CD4-positive, alpha-beta T cell (primary cell): ENCODE measurements at regions not wholly inside any gene's neighbourhood (a gene's known extent, or its start where the extent isn't known, plus 50 kb on each side); places are given as distances from the start of the nearest gene placed in this dataset.

ENCODE experiments used
- ATAC-seq: fragments of 200-7000 bp; cut with Tn5 transposase; one replicate; pipeline ENCODE4 v1.10.0; 2022; ENCODE audit warnings: mild to moderate bottlenecking; ENCODE audit not compliant: poor library complexity
- CTCF ChIA-PET: fragments of 350-600 bp; sonication (Branson Sonifier 250); formaldehyde crosslinking; loops from one replicate; lab custom pipeline; 2021; ENCODE audit warnings: antibody characterized with exemption, inconsistent platforms; lab: Charles Lee
- POLR2A ChIA-PET: fragments of 350-600 bp; sonication (Branson Sonifier 250); formaldehyde crosslinking; loops from one replicate; lab custom pipeline; 2021; ENCODE audit warnings: antibody characterized with exemption, inconsistent platforms; lab: Charles Lee
- DNase-seq, 14 experiments: peaks; one replicate each; pipeline ENCODE4 v3.0.0-alpha.2; 2013 to 2020; ENCODE audit warnings: mixed read lengths in 2 of 14
- H3K27ac ChIP-seq, 2 donors: one replicate each; pipeline versions ENCODE4 v1.5.1 to v1.7.0; 2013; ENCODE audit warnings: low read length in 2 of 2, low read depth in 1 of 2, mild to moderate bottlenecking in 1 of 2
- H3K27me3 ChIP-seq, 2 experiments: 1 replicate in 1 of 2; 2 replicates in 1 of 2; pipeline versions ENCODE4 v1.6.1 to v1.7.0; 2013; ENCODE audit warnings: low read length in 2 of 2, control low read depth in 1 of 2, mild to moderate bottlenecking in 1 of 2, moderate library complexity in 1 of 2; ENCODE audit not compliant: insufficient read depth in 2 of 2, control insufficient read depth in 1 of 2
- H3K36me3 ChIP-seq: one replicate; pipeline ENCODE4 v1.6.1; 2013; ENCODE audit warnings: low read length, control low read depth; ENCODE audit not compliant: insufficient read depth
- H3K4me1 ChIP-seq: one replicate; pipeline ENCODE4 v1.6.1; 2013; ENCODE audit warnings: low read length, control low read depth; ENCODE audit not compliant: insufficient read depth
- H3K4me3 ChIP-seq: one replicate; pipeline ENCODE4 v1.5.1; 2013; ENCODE audit warnings: mild to moderate bottlenecking, low read length, moderate library complexity
- H3K9me3 ChIP-seq, 2 experiments: 1 replicate in 1 of 2; 2 replicates in 1 of 2; pipeline versions ENCODE4 v1.6.1 to v1.7.0; 2013; ENCODE audit warnings: low read length in 2 of 2, mild to moderate bottlenecking in 2 of 2, control low read depth in 1 of 2, moderate library complexity in 1 of 2; ENCODE audit not compliant: control insufficient read depth in 1 of 2, insufficient read depth in 1 of 2
- H3K27ac Mint-ChIP-seq: one replicate; pipeline ENCODE4 v1.8.0; 2020; ENCODE audit warnings: mixed read lengths
- H3K27me3 Mint-ChIP-seq: one replicate; pipeline ENCODE4 v1.8.0; 2021; ENCODE audit warnings: mixed read lengths
- H3K36me3 Mint-ChIP-seq: one replicate; pipeline ENCODE4 v1.8.0; 2021; ENCODE audit warnings: low read depth, mixed read lengths
- H3K4me1 Mint-ChIP-seq: one replicate; pipeline ENCODE4 v1.8.0; 2021; ENCODE audit warnings: low read depth, mixed read lengths
- H3K4me3 Mint-ChIP-seq: one replicate; pipeline ENCODE4 v1.8.0; 2020; ENCODE audit warnings: mild to moderate bottlenecking, mixed read lengths
- H3K9me3 Mint-ChIP-seq: one replicate; pipeline ENCODE4 v1.8.0; 2020; ENCODE audit warnings: mixed read lengths
- intact Hi-C, 2 experiments: fragments of 100-400 bp; cut with DNase I in 1 of 2; cut with micrococcal nuclease in 1 of 2; formaldehyde crosslinking; loops; one replicate each; pipeline versions ENCODE4 v1.15.1 to v1.9.0; 2023 to 2025; cut with DNase I, micrococcal nuclease
- TF ChIP-seq, protein P1 (sequence below): fragments of 200-600 bp; IDR thresholded peaks from one replicate; pipeline ENCODE4 v1.8.0; 2022; ENCODE audit warnings: antibody characterized with exemption, mild to moderate bottlenecking

DNA sequence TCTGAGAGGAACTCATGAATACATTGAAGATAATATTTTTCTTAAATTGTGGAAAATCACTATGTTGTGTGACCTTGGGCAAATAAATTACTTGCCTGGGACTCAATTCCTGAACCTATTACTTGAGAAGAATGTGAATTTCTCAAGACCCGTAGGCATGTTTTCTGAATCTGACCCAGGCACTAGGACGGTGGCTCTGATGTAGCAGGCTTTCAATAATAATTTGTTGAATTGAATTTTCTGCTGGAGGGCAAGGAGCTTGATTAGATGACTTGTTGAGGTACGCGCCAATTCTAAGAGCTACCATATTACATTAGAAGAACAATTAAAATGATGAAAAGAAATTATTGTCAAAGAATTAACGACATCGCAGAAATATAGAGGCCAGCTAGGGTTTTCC, 150.2 kb upstream of the LRRC3B start:
- Mint-ChIP-seq H3K9me3 (peaks cover 10% of the 10 kb centered on the region), H3K36me3 (no peaks in the 10 kb centered on the region), H3K27ac (no peak overlapping the region), H3K27me3 (no peaks in the 10 kb centered on the region), H3K4me3 (no peak overlapping the region), H3K4me1 (no peaks in the 10 kb centered on the region)
- H3K9me3 ChIP-seq, result no peaks in the 10 kb centered on the region
- TF ChIP-seq, protein P1, sequence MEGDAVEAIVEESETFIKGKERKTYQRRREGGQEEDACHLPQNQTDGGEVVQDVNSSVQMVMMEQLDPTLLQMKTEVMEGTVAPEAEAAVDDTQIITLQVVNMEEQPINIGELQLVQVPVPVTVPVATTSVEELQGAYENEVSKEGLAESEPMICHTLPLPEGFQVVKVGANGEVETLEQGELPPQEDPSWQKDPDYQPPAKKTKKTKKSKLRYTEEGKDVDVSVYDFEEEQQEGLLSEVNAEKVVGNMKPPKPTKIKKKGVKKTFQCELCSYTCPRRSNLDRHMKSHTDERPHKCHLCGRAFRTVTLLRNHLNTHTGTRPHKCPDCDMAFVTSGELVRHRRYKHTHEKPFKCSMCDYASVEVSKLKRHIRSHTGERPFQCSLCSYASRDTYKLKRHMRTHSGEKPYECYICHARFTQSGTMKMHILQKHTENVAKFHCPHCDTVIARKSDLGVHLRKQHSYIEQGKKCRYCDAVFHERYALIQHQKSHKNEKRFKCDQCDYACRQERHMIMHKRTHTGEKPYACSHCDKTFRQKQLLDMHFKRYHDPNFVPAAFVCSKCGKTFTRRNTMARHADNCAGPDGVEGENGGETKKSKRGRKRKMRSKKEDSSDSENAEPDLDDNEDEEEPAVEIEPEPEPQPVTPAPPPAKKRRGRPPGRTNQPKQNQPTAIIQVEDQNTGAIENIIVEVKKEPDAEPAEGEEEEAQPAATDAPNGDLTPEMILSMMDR, result no peak
- H3K27ac ChIP-seq, result no peak overlapping the region
- intact Hi-C loops, result no loop called here
- H3K36me3 ChIP-seq, result no peaks in the 10 kb centered on the region
- ATAC-seq (no peak), DNase-seq (no peak)
- no peaks in the 10 kb centered on the region for H3K27me3 ChIP-seq
- CTCF ChIA-PET, result no interaction called here
- no peak overlapping the region for H3K4me3 ChIP-seq
- no peaks in the 10 kb centered on the region for H3K4me1 ChIP-seq
- POLR2A ChIA-PET, result no interaction called here

DNA sequence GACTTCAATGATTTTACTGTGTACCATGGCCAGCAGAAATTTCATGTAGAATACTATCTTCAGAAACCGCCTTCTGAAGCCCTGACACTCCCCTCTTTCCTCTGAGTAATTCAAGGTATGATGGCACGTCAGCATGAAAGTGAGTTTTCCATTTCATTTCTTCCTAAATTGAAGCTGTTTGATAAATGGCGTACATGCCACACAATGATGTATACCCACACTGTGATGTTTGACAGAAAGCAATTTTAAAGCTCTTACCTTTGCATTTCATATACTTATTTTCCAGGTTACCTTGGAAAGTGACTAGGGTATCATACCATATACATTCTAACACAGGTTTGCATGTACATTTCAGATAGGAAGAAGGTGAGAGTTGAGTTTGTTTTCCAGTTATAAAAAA, 147.9 kb upstream of the LRRC3B start:
- Histone ChIP-seq H3K36me3 (no peaks in the 10 kb centered on the region), H3K4me3 (no peak overlapping the region), H3K9me3 (no peaks in the 10 kb centered on the region), H3K27me3 (no peaks in the 10 kb centered on the region), H3K4me1 (no peaks in the 10 kb centered on the region), H3K27ac (no peak overlapping the region)
- Mint-ChIP-seq H3K4me3 (no peak overlapping the region), H3K27ac (no peak overlapping the region), H3K27me3 (no peaks in the 10 kb centered on the region), H3K36me3 (no peaks in the 10 kb centered on the region), H3K4me1 (no peaks in the 10 kb centered on the region), H3K9me3 (peaks cover 12% of the 10 kb centered on the region)
- intact Hi-C loops, result no loop called here
- ChIA-PET POLR2A (no interaction called here), CTCF (no interaction called here)
- DNase-seq (no peak), ATAC-seq (no peak)
- TF ChIP-seq, protein P1, result no peak

DNA sequence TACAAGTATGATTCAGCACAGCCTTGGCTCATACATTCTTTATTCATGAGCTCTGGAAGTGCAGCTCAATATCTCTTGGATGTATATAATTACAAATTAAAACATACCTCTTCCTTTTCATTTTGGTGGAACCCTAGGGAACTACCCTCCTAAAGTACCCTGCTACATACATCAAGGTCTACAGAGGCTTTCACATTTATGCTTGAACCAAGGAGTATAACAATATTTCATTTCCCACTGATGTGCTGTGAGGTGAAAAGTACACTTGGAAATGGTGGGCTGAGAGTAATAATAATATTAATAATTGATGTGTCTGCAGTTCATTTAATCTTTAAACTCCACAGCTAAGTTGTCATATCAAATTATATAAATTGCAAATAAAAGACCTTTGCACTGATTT, 142.2 kb upstream of the LRRC3B start:
- Histone ChIP-seq H3K27me3 (no peaks in the 10 kb centered on the region), H3K9me3 (no peaks in the 10 kb centered on the region), H3K27ac (no peak overlapping the region), H3K4me3 (no peak overlapping the region), H3K4me1 (no peaks in the 10 kb centered on the region), H3K36me3 (no peaks in the 10 kb centered on the region)
- ChIA-PET POLR2A (no interaction called here), CTCF (no interaction called here)
- no peaks in the 10 kb centered on the region for H3K27me3 Mint-ChIP-seq
- H3K4me3 Mint-ChIP-seq, result no peak overlapping the region
- H3K27ac Mint-ChIP-seq, result no peak overlapping the region
- H3K4me1 Mint-ChIP-seq, result no peaks in the 10 kb centered on the region
- H3K9me3 Mint-ChIP-seq, result peaks cover 9% of the 10 kb centered on the region
- TF ChIP-seq, protein P1, result no peak
- DNase-seq (no peak), ATAC-seq (no peak)
- intact Hi-C loops, result no loop called here
- no peaks in the 10 kb centered on the region for H3K36me3 Mint-ChIP-seq
